Right ventricle myocardium inferior (tissue), 1 donor: ENCODE measurements at regions not wholly inside any gene's neighbourhood (a gene's known extent, or its start where the extent isn't known, plus 50 kb on each side); places are given as distances from the start of the nearest gene placed in this dataset.
A peak's percentile ranks its signal among the peaks of the same experiment; 100 is the strongest.

ENCODE experiments used
- ATAC-seq: fragments of 200-7000 bp; cut with Tn5 transposase; one replicate; pipeline ENCODE4 v1.9.1; 2020; ENCODE audit warnings: mild to moderate bottlenecking, moderate library complexity
- DNase-seq: peaks from one replicate; pipeline ENCODE4 v3.0.0; 2021; ENCODE audit errors: missing footprints
- intact Hi-C: fragments of 100-400 bp; cut with DNase I; formaldehyde crosslinking; loops from one replicate; pipeline ENCODE4 v1.11.0; 2022
- donor health status: DM: no; HTN: yes; CAD: no; lungs with severe emphysema.

GRCh38 chr16:88314991-88315542 lies 67.7 kb upstream of the ZNF469 start:
- DNase-seq: peak; percentile 47
- ATAC-seq: no peak
- intact Hi-C loops: no loop called here

- DNase-seq: peak; percentile 64
- peak; percentile 20 for ATAC-seq
- intact Hi-C loops: no loop called here
Observed at GRCh38 chr16:88315543-88316105, 67.1 kb upstream of the ZNF469 start.

- DNase-seq: peak; percentile 6
- intact Hi-C loops: no loop called here
- no peak for ATAC-seq
Observed at GRCh38 chr16:88316151-88316550, 66.6 kb upstream of the ZNF469 start.

- intact Hi-C loops: no loop called here
- ATAC-seq (peak; percentile 23), DNase-seq (peak; percentile 3)
Observed at GRCh38 chr16:88316941-88317612, 65.7 kb upstream of the ZNF469 start.

GRCh38 chr16:88317613-88317965 lies 65.2 kb upstream of the ZNF469 start:
- peak; percentile 67 for DNase-seq
- intact Hi-C loops: no loop called here
- ATAC-seq: peak; percentile 35

GRCh38 chr16:88318051-88318450 lies 64.7 kb upstream of the ZNF469 start:
- ATAC-seq: no peak
- peak; percentile 63 for DNase-seq
- intact Hi-C loops: no loop called here

- intact Hi-C loops: no loop called here
- no peak for DNase-seq
- no peak for ATAC-seq
Observed at GRCh38 chr16:88318521-88318920, 64.2 kb upstream of the ZNF469 start.

- ATAC-seq (no peak), DNase-seq (peak; percentile 65)
- intact Hi-C loops: no loop called here
Observed at GRCh38 chr16:88319116-88319965, 63.4 kb upstream of the ZNF469 start.

- no peak for ATAC-seq
- intact Hi-C loops: no loop called here
- peak; percentile 28 for DNase-seq
Observed at GRCh38 chr16:88320947-88321634, 61.7 kb upstream of the ZNF469 start.

- ATAC-seq (no peak), DNase-seq (peak; percentile 50)
Observed at GRCh38 chr16:88321635-88322499, 60.9 kb upstream of the ZNF469 start.

GRCh38 chr16:88322500-88322970 lies 60.2 kb upstream of the ZNF469 start:
- ATAC-seq: no peak
- peak; percentile 39 for DNase-seq
- intact Hi-C loops: no loop called here

More at GRCh38 chr16:88321635-88322499, 60.9 kb upstream of the ZNF469 start:
- intact Hi-C loops: no loop called here

- DNase-seq: peak; percentile 35
- intact Hi-C loops: no loop called here
- no peak for ATAC-seq
Observed at GRCh38 chr16:88323041-88323440, 59.7 kb upstream of the ZNF469 start.

GRCh38 chr16:88323546-88324330 lies 59.0 kb upstream of the ZNF469 start:
- ATAC-seq: no peak
- peak; percentile 18 for DNase-seq
- intact Hi-C loops: no loop called here

- ATAC-seq (peak; percentile 20), DNase-seq (peak; percentile 49)
- intact Hi-C loops: no loop called here
Observed at GRCh38 chr16:88325087-88325750, 57.5 kb upstream of the ZNF469 start.

- ATAC-seq: no peak
- intact Hi-C loops: no loop called here
- DNase-seq: no peak
Observed at GRCh38 chr16:88325976-88326375, 56.8 kb upstream of the ZNF469 start.

- DNase-seq (peak; percentile 70), ATAC-seq (no peak)
- intact Hi-C loops: no loop called here
Observed at GRCh38 chr16:88326611-88327485, 55.9 kb upstream of the ZNF469 start.
